Calu3 (cell line): ENCODE measurements at regions not wholly inside any gene's neighbourhood (a gene's known extent, or its start where the extent isn't known, plus 50 kb on each side); places are given as distances from the start of the nearest gene placed in this dataset.

Source experiments
- BruUV-seq: library from RNA; stranded (reverse); fragments of 400-500 nt; replicated peaks from 2 replicates; lab custom pipeline; 2021; lab: Mats Ljungman, UMichigan
- CTCF ChIA-PET: fragments of 300-600 bp; sonication (Branson Sonifier 250); formaldehyde crosslinking; loops from one replicate; lab custom pipeline; 2022; ENCODE audit warnings: antibody characterized with exemption; lab: Charles Lee
- DNase-seq: peaks from one replicate; pipeline ENCODE4 v3.0.0; 2022
- H3K27ac Mint-ChIP-seq: one replicate; pipeline ENCODE4 v1.8.0; 2022; ENCODE audit warnings: mixed read lengths; ENCODE audit not compliant: unreplicated experiment
- H3K27me3 Mint-ChIP-seq: one replicate; pipeline ENCODE4 v1.8.0; 2022; ENCODE audit warnings: mixed read lengths; ENCODE audit not compliant: unreplicated experiment
- H3K36me3 Mint-ChIP-seq: one replicate; pipeline ENCODE4 v1.8.0; 2022; ENCODE audit warnings: mild to moderate bottlenecking, moderate library complexity, mixed read lengths; ENCODE audit not compliant: insufficient read depth, unreplicated experiment
- H3K4me1 Mint-ChIP-seq: one replicate; pipeline ENCODE4 v1.8.0; 2022; ENCODE audit warnings: mild to moderate bottlenecking, low read depth, mixed read lengths; ENCODE audit not compliant: unreplicated experiment
- H3K4me3 Mint-ChIP-seq: one replicate; pipeline ENCODE4 v1.8.0; 2022; ENCODE audit warnings: mild to moderate bottlenecking, low read depth, moderate library complexity, mixed read lengths; ENCODE audit not compliant: unreplicated experiment
- H3K9me3 Mint-ChIP-seq: one replicate; pipeline ENCODE4 v1.8.0; 2022; ENCODE audit warnings: low read depth, mixed read lengths; ENCODE audit not compliant: unreplicated experiment
- CTCF ChIP-seq: fragments of 200-600 bp; IDR thresholded peaks from one replicate; pipeline ENCODE4 v1.8.0; 2022; ENCODE audit warnings: antibody characterized with exemption; ENCODE audit not compliant: unreplicated experiment
- intact Hi-C: fragments of 100-400 bp; cut with micrococcal nuclease; formaldehyde crosslinking; loops from one replicate; pipeline ENCODE4 v1.10.0; 2022; ENCODE audit not compliant: unreplicated experiment

GRCh38 chr4:181698221-181698620 is 545.0 kb upstream of the TENM3 start:
- intact Hi-C loops, result no loop called here
- no peak overlapping the region for H3K4me3 Mint-ChIP-seq
- no peak overlapping the region for H3K27ac Mint-ChIP-seq
- CTCF ChIA-PET, result no interaction called here
- no peaks in the 10 kb centered on the region for H3K4me1 Mint-ChIP-seq
- H3K36me3 Mint-ChIP-seq, result no peaks in the 10 kb centered on the region
- no peaks in the 10 kb centered on the region for H3K27me3 Mint-ChIP-seq
- DNase-seq, result no peak
- TF ChIP-seq CTCF, result no peak
- no TSS peak for BruUV-seq
- H3K9me3 Mint-ChIP-seq, result no peaks in the 10 kb centered on the region

GRCh38 chr4:181701214-181701613 is 542.0 kb upstream of the TENM3 start:
- CTCF ChIA-PET, result no interaction called here
- no peaks in the 10 kb centered on the region for H3K9me3 Mint-ChIP-seq
- no peak for TF ChIP-seq CTCF
- no peaks in the 10 kb centered on the region for H3K36me3 Mint-ChIP-seq
- no TSS peak for BruUV-seq
- intact Hi-C loops, result no loop called here
- DNase-seq, result no peak
- H3K4me1 Mint-ChIP-seq, result no peaks in the 10 kb centered on the region
- no peak overlapping the region for H3K27ac Mint-ChIP-seq
- no peak overlapping the region for H3K4me3 Mint-ChIP-seq
- H3K27me3 Mint-ChIP-seq, result no peaks in the 10 kb centered on the region

GRCh38 chr4:181701894-181702293 is 541.3 kb upstream of the TENM3 start:
- Mint-ChIP-seq H3K9me3 (no peaks in the 10 kb centered on the region), H3K27me3 (no peaks in the 10 kb centered on the region), H3K4me3 (no peak overlapping the region), H3K36me3 (no peaks in the 10 kb centered on the region), H3K4me1 (no peaks in the 10 kb centered on the region), H3K27ac (no peak overlapping the region)
- CTCF ChIA-PET, result interaction anchor here (0.5 kb wide), 1 partner anchor 374 kb away, joined by 4 read pairs; no protein-coding TSS in a partner anchor
- intact Hi-C loops, result no loop called here
- no peak for DNase-seq
- no peak for TF ChIP-seq CTCF
- BruUV-seq, result no TSS peak

- no peak for DNase-seq
- CTCF ChIA-PET, result no interaction called here
- Mint-ChIP-seq H3K27me3 (no peaks in the 10 kb centered on the region), H3K27ac (no peak overlapping the region), H3K9me3 (no peaks in the 10 kb centered on the region), H3K36me3 (no peaks in the 10 kb centered on the region), H3K4me3 (no peak overlapping the region), H3K4me1 (no peaks in the 10 kb centered on the region)
- no peak for TF ChIP-seq CTCF
- BruUV-seq, result no TSS peak
- intact Hi-C loops, result no loop called here
These were observed 540.2 kb upstream of the TENM3 start for GRCh38 chr4:181702864-181703495.
